ENCODE measurements at regions not wholly inside any gene's neighbourhood (a gene's known extent, or its start where the extent isn't known, plus 50 kb on each side); places are given as distances from the start of the nearest gene placed in this dataset.
A peak's percentile ranks its signal among the peaks of the same experiment; 100 is the strongest.

DNA sequence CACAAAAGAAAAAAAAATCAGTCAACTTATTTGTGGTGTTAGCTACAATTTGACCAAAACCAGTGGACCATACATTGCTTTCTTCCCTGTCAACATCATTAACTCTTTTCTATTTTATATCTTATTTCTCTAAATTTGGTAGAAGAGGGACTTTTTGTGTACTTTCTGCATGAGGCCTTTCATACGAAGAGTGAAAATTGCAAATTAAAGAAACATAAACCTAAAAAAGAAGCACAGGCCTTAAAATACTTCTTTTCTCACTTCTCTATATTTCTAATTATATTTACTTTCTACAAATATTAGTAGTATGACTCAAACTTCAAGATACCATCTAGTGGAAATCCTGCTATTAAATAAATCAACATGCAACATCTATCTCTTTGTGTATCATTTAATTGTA lies 1073.4 kb upstream of the ZEB2 start:
- TF ChIP-seq ZFP30 (CRISPR knock-in tag; IDR thresholded peaks at IDR 0.05) (no peak), BACH2 (CRISPR knock-in tag; IDR thresholded peaks at IDR 0.05; ENCODE audit: borderline replicate concordance) (no peak), ZC3H10 (CRISPR knock-in tag; IDR thresholded peaks at IDR 0.05) (no peak), ZFP3 (CRISPR knock-in tag; IDR thresholded peaks at IDR 0.05) (no peak), TOX (CRISPR knock-in tag; IDR thresholded peaks at IDR 0.05; ENCODE audit: borderline replicate concordance) (no peak), PPARA (CRISPR knock-in tag; IDR thresholded peaks at IDR 0.05; ENCODE audit: borderline replicate concordance) (no peak), TCF4 (CRISPR knock-in tag; IDR thresholded peaks at IDR 0.05; ENCODE audit: borderline replicate concordance) (no peak), ZNF70 (CRISPR knock-in tag; IDR thresholded peaks at IDR 0.05) (no peak), RARB (CRISPR knock-in tag; IDR thresholded peaks at IDR 0.05) (no peak), ARNTL (CRISPR knock-in tag; IDR thresholded peaks at IDR 0.05; ENCODE audit: borderline replicate concordance, low read depth) (no peak), ESRRG (CRISPR knock-in tag; IDR thresholded peaks at IDR 0.05) (no peak), SNAI2 (CRISPR knock-in tag; IDR thresholded peaks at IDR 0.05) (no peak), GLIS3 (CRISPR knock-in tag; IDR thresholded peaks at IDR 0.05) (no peak), CSDC2 (CRISPR knock-in tag; IDR thresholded peaks at IDR 0.05) (no peak), ISL1 (CRISPR knock-in tag; IDR thresholded peaks at IDR 0.05) (no peak), ZNF565 (CRISPR knock-in tag; conservative IDR thresholded peaks at IDR 0.05; ENCODE audit: low read depth) (no peak), OSR1 (CRISPR knock-in tag; IDR thresholded peaks at IDR 0.05) (no peak)
- TF ChIP-seq, protein P1, sequence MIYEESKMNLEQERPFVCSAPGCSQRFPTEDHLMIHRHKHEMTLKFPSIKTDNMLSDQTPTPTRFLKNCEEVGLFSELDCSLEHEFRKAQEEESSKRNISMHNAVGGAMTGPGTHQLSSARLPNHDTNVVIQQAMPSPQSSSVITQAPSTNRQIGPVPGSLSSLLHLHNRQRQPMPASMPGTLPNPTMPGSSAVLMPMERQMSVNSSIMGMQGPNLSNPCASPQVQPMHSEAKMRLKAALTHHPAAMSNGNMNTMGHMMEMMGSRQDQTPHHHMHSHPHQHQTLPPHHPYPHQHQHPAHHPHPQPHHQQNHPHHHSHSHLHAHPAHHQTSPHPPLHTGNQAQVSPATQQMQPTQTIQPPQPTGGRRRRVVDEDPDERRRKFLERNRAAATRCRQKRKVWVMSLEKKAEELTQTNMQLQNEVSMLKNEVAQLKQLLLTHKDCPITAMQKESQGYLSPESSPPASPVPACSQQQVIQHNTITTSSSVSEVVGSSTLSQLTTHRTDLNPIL (CRISPR knock-in tag; IDR thresholded peaks at IDR 0.05; ENCODE audit: low read depth) = no peak
- TF ChIP-seq, protein P2, sequence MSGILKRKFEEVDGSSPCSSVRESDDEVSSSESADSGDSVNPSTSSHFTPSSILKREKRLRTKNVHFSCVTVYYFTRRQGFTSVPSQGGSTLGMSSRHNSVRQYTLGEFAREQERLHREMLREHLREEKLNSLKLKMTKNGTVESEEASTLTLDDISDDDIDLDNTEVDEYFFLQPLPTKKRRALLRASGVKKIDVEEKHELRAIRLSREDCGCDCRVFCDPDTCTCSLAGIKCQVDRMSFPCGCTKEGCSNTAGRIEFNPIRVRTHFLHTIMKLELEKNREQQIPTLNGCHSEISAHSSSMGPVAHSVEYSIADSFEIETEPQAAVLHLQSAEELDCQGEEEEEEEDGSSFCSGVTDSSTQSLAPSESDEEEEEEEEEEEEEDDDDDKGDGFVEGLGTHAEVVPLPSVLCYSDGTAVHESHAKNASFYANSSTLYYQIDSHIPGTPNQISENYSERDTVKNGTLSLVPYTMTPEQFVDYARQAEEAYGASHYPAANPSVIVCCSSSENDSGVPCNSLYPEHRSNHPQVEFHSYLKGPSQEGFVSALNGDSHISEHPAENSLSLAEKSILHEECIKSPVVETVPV (CRISPR knock-in tag; IDR thresholded peaks at IDR 0.05) = no peak
- TF ChIP-seq, protein P3, sequence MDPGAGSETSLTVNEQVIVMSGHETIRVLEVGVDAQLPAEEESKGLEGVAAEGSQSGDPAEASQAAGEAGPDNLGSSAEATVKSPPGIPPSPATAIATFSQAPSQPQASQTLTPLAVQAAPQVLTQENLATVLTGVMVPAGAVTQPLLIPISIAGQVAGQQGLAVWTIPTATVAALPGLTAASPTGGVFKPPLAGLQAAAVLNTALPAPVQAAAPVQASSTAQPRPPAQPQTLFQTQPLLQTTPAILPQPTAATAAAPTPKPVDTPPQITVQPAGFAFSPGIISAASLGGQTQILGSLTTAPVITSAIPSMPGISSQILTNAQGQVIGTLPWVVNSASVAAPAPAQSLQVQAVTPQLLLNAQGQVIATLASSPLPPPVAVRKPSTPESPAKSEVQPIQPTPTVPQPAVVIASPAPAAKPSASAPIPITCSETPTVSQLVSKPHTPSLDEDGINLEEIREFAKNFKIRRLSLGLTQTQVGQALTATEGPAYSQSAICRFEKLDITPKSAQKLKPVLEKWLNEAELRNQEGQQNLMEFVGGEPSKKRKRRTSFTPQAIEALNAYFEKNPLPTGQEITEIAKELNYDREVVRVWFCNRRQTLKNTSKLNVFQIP (CRISPR knock-in tag; IDR thresholded peaks at IDR 0.05; ENCODE audit: borderline replicate concordance, low read depth) = no peak
- ATAC-seq = peak; percentile 6; the same call in 2 of the 3 replicates

DNA sequence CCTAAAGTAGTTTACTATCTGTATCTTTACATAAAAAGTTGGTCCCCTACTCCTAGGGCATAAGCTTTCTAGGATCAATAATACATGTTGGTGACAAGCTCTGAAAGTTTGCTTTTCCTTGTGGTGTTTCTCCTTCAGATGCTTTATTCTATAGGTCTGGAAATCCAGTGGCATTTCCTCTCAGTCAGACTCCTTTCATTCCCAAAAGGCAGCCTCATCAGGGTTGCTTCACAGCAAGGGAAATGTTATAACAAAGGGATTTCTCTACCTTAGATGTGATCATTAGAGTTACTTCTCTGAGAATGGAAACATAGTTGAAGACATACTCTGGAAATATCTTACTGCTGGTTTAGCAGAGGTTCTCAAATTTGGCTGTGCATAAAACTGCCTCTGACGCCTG lies 1072.4 kb upstream of the ZEB2 start:
- ATAC-seq = no peak
- TF ChIP-seq ESRRG (CRISPR knock-in tag; IDR thresholded peaks at IDR 0.05) (no peak), CSDC2 (CRISPR knock-in tag; IDR thresholded peaks at IDR 0.05) (no peak)
- TF ChIP-seq, protein P4, sequence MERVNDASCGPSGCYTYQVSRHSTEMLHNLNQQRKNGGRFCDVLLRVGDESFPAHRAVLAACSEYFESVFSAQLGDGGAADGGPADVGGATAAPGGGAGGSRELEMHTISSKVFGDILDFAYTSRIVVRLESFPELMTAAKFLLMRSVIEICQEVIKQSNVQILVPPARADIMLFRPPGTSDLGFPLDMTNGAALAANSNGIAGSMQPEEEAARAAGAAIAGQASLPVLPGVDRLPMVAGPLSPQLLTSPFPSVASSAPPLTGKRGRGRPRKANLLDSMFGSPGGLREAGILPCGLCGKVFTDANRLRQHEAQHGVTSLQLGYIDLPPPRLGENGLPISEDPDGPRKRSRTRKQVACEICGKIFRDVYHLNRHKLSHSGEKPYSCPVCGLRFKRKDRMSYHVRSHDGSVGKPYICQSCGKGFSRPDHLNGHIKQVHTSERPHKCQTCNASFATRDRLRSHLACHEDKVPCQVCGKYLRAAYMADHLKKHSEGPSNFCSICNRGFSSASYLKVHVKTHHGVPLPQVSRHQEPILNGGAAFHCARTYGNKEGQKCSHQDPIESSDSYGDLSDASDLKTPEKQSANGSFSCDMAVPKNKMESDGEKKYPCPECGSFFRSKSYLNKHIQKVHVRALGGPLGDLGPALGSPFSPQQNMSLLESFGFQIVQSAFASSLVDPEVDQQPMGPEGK (CRISPR knock-in tag; IDR thresholded peaks at IDR 0.05; ENCODE audit: borderline replicate concordance) = no peak

DNA sequence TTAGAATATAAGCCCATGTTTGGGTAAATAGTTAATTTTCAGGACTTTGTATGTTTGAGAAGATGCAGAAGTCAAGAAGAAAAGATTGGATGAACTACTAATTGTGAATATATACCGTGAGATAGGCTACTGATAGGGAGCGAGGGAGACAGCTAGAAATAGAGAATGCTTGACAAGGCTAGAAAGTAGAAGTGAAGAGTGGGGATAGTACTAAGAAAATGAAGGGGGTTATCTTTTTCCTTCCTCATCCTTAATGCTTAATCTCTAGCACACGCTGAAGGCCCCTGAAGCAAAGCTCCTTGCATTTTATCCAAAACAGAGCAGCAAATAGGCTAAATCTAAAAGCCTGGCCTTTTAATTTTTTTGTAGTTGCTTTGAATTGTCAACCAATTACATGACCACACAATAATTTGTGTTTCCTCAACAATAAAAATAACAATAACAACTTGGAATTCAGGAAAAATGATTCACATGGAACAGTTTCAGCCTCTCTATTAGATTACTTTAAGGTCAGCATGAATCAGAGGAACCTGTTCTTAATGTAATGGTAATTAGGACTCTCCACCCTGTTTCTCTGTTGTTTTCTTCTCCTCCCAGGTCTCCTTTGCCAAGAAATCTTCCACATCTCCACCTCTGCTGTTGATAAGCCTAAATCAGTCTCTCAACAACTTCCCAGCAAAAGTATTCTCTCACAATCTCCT lies 1071.3 kb upstream of the ZEB2 start:
- ATAC-seq = no peak
- TF ChIP-seq CSDC2 (CRISPR knock-in tag; IDR thresholded peaks at IDR 0.05) (no peak), SNAI2 (CRISPR knock-in tag; IDR thresholded peaks at IDR 0.05) (no peak), ZNF8 (CRISPR knock-in tag; IDR thresholded peaks at IDR 0.05) (no peak), ARNTL (CRISPR knock-in tag; IDR thresholded peaks at IDR 0.05; ENCODE audit: borderline replicate concordance, low read depth) (no peak), RARB (CRISPR knock-in tag; IDR thresholded peaks at IDR 0.05) (no peak), TOX (CRISPR knock-in tag; IDR thresholded peaks at IDR 0.05; ENCODE audit: borderline replicate concordance) (no peak), PPARA (CRISPR knock-in tag; IDR thresholded peaks at IDR 0.05; ENCODE audit: borderline replicate concordance) (no peak), TCF4 (CRISPR knock-in tag; IDR thresholded peaks at IDR 0.05; ENCODE audit: borderline replicate concordance) (no peak), GLIS3 (CRISPR knock-in tag; IDR thresholded peaks at IDR 0.05) (no peak), ZNF70 (CRISPR knock-in tag; IDR thresholded peaks at IDR 0.05) (no peak)

DNA sequence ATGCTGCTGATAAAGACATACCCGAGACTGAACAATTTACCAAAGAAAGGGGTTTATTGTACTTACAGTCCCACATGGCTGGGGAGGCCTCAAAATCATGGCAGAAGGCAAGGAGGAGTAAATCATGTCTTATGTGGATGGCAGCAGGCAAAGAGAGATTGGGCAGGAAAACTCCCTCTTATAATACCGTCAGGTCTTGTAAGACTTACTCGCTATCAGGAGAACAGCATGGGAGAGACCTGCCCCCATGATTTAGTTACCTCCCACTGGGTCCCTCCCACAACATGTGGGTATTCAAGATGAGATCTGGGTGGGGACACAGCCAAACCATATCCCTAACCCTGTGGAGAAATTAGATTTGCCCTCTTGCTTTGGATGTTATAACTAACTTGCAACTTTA lies 1068.0 kb upstream of the ZEB2 start:
- no peak for ATAC-seq
- TF ChIP-seq ARNTL (CRISPR knock-in tag; IDR thresholded peaks at IDR 0.05; ENCODE audit: borderline replicate concordance, low read depth) (no peak), ZNF8 (CRISPR knock-in tag; IDR thresholded peaks at IDR 0.05) (no peak), BACH2 (CRISPR knock-in tag; IDR thresholded peaks at IDR 0.05; ENCODE audit: borderline replicate concordance) (no peak)
- TF ChIP-seq, protein P3 (CRISPR knock-in tag; IDR thresholded peaks at IDR 0.05; ENCODE audit: borderline replicate concordance, low read depth) = no peak
